ENCODE measurements at regions not wholly inside any gene's neighbourhood (a gene's known extent, or its start where the extent isn't known, plus 50 kb on each side); places are given as distances from the start of the nearest gene placed in this dataset.

DNA sequence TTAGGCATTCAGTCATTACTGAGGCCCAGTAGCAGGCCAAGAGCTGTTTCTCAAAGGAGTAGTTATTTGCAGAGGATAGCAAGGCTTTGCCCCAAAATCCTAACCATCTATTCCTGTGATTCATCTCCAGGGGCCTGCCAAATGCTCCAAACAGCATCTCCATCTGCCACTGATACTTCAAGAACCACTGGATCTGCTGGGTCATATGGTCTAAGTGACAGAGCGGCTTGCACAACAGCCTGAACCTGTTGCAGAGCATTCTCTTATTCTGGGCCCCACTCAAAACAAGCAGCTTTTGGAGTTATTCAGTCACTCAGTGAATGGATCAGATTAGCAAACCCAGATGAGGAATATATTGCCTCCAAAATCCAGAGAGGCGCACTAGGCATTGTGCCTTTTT, 68.8 kb upstream of the ALDH1A3 start:
- no peaks in the 10 kb centered on the region for H4K20me1 ChIP-seq (replicated peaks in 1 of 2; ENCODE audit: control insufficient read depth in 1 of 2, insufficient read depth in 2 of 2, low read length in 2 of 2)
- no peak overlapping the region for H2BK15ac ChIP-seq (ENCODE audit: low read length)
- CTCF ChIA-PET (ENCODE audit: partially characterized antibody) = interaction anchor here (0.6 to 1.1 kb wide), 2 partner anchors 55 to 128 kb away, joined by 3 to 4 read pairs; no protein-coding TSS in a partner anchor
- no peaks in the 10 kb centered on the region for H3K27me3 ChIP-seq (replicated peaks in 1 of 4; ENCODE audit: control insufficient read depth in 3 of 4, extremely low read depth in 1 of 4, insufficient read depth in 3 of 4, low read length in 3 of 4)
- H2AK5ac ChIP-seq (ENCODE audit: low read depth, low read length) = no peak overlapping the region
- no peak for FAIRE-seq
- no peak overlapping the region for H2BK20ac ChIP-seq (ENCODE audit: low read length)
- H3K4me3 ChIP-seq (ENCODE audit: extremely low read depth in 1 of 4, insufficient read depth in 2 of 4, low read depth in 3 of 4, low read length in 4 of 4) = no peak overlapping the region
- no peak overlapping the region for H4K8ac ChIP-seq (ENCODE audit: extremely low read depth, insufficient read depth, low read length)
- no peaks in the 10 kb centered on the region for H3K23me2 ChIP-seq (ENCODE audit: low read depth, low read length)
- no peak overlapping the region for H3K9ac ChIP-seq (replicated peaks in 1 of 4; ENCODE audit: extremely low read depth in 1 of 4, low read depth in 3 of 4, low read length in 3 of 4)
- H2BK12ac ChIP-seq (ENCODE audit: low read depth, low read length) = no peak overlapping the region
- H4K91ac ChIP-seq (replicated peaks; ENCODE audit: insufficient read length, low read length) = no peak overlapping the region
- no peak overlapping the region for H2BK120ac ChIP-seq (replicated peaks; ENCODE audit: low read depth, low read length)
- no peak overlapping the region for H3K14ac ChIP-seq (ENCODE audit: insufficient read length)
- H2AFZ ChIP-seq (ENCODE audit: low read length) = no peak overlapping the region
- H3K27ac ChIP-seq (ENCODE audit: low read depth, low read length) = no peak overlapping the region
- no peak overlapping the region for H3K18ac ChIP-seq (ENCODE audit: extremely low read depth, low read length)
- no peak overlapping the region for H3K4ac ChIP-seq (replicated peaks; ENCODE audit: insufficient read length, low read depth, low read length)
- no peaks in the 10 kb centered on the region for H3K4me1 ChIP-seq (replicated peaks in 1 of 4; ENCODE audit: control insufficient read depth in 3 of 4, insufficient read depth in 4 of 4, low read length in 3 of 4)
- 100% methylated on average over 2 of the region's 2 CpGs; no CpG with 5 or more reads in 1 of the 2 experiments for WGBS, 2 experiments (ENCODE audit: extremely low coverage in 1 of 2, insufficient coverage in 1 of 2, insufficient read length in 1 of 2, insufficient replicate concordance in 2 of 2, low coverage in 1 of 2, low lambda C conversion rate in 2 of 2, missing lambda C conversion rate in 1 of 2)
- POLR2A ChIA-PET (ENCODE audit: partially characterized antibody) = no interaction called here
- H3K9me3 ChIP-seq (ENCODE audit: insufficient read depth in 2 of 2, low read depth in 1 of 2, low read length in 1 of 2) = peaks cover 4 to 5% of the 10 kb centered on the region in 2 experiments; a peak in 2 of 4 replicates
- no peaks in the 10 kb centered on the region for H3K79me1 ChIP-seq (ENCODE audit: low read depth, low read length)
- DNase-seq (ENCODE audit: low read depth in 1 of 2, low spot score in 2 of 2) = no peak
- H3K56ac ChIP-seq (replicated peaks; ENCODE audit: insufficient read length, low read depth, low read length) = no peak overlapping the region
- no peak overlapping the region for H3K4me2 ChIP-seq (ENCODE audit: insufficient read depth in 1 of 2, low read depth in 2 of 2, low read length in 2 of 2)
- no peak overlapping the region for H3K23ac ChIP-seq (ENCODE audit: insufficient read length)
- no peaks in the 10 kb centered on the region for H3K79me2 ChIP-seq (ENCODE audit: control insufficient read depth in 1 of 2, insufficient read depth in 2 of 2, low read length in 2 of 2)
- no peak overlapping the region for H2BK5ac ChIP-seq (ENCODE audit: low read depth, low read length)
- no peak overlapping the region for H4K5ac ChIP-seq (ENCODE audit: insufficient read length, low read depth, low read length)
- no peaks in the 10 kb centered on the region for H3K36me3 ChIP-seq (ENCODE audit: control insufficient read depth in 2 of 4, insufficient read depth in 4 of 4, low read length in 3 of 4)
- TF ChIP-seq RNF2 (IDR thresholded peaks at IDR 0.05; ENCODE audit: borderline replicate concordance, low read depth, low read length, missing control alignments, poor library complexity, severe bottlenecking) = no peak
- no peak for TF ChIP-seq SRF (IDR thresholded peaks at IDR 0.05; ENCODE audit: low read depth, low read length)
- TF ChIP-seq TCF12 (IDR thresholded peaks at IDR 0.05; ENCODE audit: low read depth, low read length) = no peak
- no peak for TF ChIP-seq ZNF274 (IDR thresholded peaks at IDR 0.05; ENCODE audit: borderline replicate concordance, extremely low read depth, low read length)
- TF ChIP-seq GABPA (IDR thresholded peaks at IDR 0.05; ENCODE audit: borderline replicate concordance, insufficient read depth, low read length) = no peak
- TF ChIP-seq, protein P1, sequence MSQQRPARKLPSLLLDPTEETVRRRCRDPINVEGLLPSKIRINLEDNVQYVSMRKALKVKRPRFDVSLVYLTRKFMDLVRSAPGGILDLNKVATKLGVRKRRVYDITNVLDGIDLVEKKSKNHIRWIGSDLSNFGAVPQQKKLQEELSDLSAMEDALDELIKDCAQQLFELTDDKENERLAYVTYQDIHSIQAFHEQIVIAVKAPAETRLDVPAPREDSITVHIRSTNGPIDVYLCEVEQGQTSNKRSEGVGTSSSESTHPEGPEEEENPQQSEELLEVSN (IDR thresholded peaks at IDR 0.05) = no peak
- no peak for TF ChIP-seq PHF8 (conservative IDR thresholded peaks at IDR 0.05; ENCODE audit: low read depth, low read length)
- no peak for TF ChIP-seq SP2 (IDR thresholded peaks at IDR 0.05; ENCODE audit: low read length)
- no peak for TF ChIP-seq RFX5 (IDR thresholded peaks at IDR 0.05; ENCODE audit: borderline replicate concordance, low read depth, low read length)
- no peak for TF ChIP-seq MAFK (IDR thresholded peaks at IDR 0.05; ENCODE audit: low read depth, low read length)
- TF ChIP-seq CHD2 (IDR thresholded peaks at IDR 0.05; ENCODE audit: low read length) = no peak
- TF ChIP-seq BACH1 (IDR thresholded peaks at IDR 0.05; ENCODE audit: low read length) = no peak
- no peak for TF ChIP-seq TAF1 (IDR thresholded peaks at IDR 0.05; ENCODE audit: low read depth, low read length)
- TF ChIP-seq ASH2L (IDR thresholded peaks at IDR 0.05; ENCODE audit: low read length) = no peak
- no peak for TF ChIP-seq CHD1 (IDR thresholded peaks at IDR 0.05; ENCODE audit: low read depth, low read length)

All from H1 (cell line).